Coronary artery (tissue), 2 donors: ENCODE measurements at regions not wholly inside any gene's neighbourhood (a gene's known extent, or its start where the extent isn't known, plus 50 kb on each side); places are given as distances from the start of the nearest gene placed in this dataset.
A peak's percentile ranks its signal among the peaks of the same experiment; 100 is the strongest.

ENCODE experiments used
- DNase-seq: peaks from one replicate; pipeline ENCODE4 v3.0.0-alpha.2; 2017; ENCODE audit warnings: low spot score
- H3K27ac ChIP-seq, 2 donors: fragments of 200-600 bp; sonication (generic); one replicate each; pipeline ENCODE4 v1.5.1; 2016 to 2019
- H3K4me3 ChIP-seq: fragments of 200-600 bp; sonication (generic); 2 replicates; pipeline ENCODE4 v1.5.1; 2016; ENCODE audit warnings: mild to moderate bottlenecking, moderate library complexity
- CTCF ChIP-seq: fragments of 200-600 bp; sonication (generic); IDR thresholded peaks from one replicate; pipeline ENCODE4 v1.5.1; 2019; ENCODE audit warnings: antibody characterized with exemption

GRCh38 chr4:81687471-81687870, 215.8 kb upstream of the RASGEF1B start:
- no peak for TF ChIP-seq CTCF
- Histone ChIP-seq H3K4me3 (no peak overlapping the region), H3K27ac (no peak overlapping the region)
- DNase-seq, result no peak

GRCh38 chr4:81685104-81685503, 213.4 kb upstream of the RASGEF1B start:
- H3K27ac ChIP-seq, result no peak overlapping the region
- no peak for TF ChIP-seq CTCF
- no peak for DNase-seq
- no peak overlapping the region for H3K4me3 ChIP-seq

- Histone ChIP-seq H3K27ac (peak overlapping the region in 1 of 2 donors; percentile 5), H3K4me3 (no peak overlapping the region)
- no peak for TF ChIP-seq CTCF
- DNase-seq, result no peak
Measured at GRCh38 chr4:81684352-81684751, 212.6 kb upstream of the RASGEF1B start.

DNA sequence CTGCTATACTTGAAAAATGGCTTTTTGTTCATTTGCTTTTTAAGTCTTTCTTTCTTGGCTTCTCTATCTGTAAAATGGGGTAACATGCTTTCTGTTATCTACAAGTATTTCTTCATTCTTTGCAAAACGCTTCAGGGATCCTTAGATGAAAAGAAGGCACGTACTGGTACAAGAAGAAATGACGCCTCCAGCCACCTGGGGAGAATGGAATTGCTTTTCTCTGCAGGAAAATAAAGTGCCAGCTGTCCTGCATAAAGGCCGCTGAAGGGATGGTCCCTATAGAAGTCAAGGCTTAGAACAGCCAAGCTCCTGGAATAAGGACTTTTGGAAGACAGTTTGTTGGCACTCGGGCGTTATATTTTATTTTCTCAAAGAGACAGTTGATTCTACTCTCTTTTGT, 210.8 kb upstream of the RASGEF1B start:
- H3K4me3 ChIP-seq, result no peak overlapping the region
- TF ChIP-seq CTCF, result no peak
- DNase-seq, result no peak

DNA sequence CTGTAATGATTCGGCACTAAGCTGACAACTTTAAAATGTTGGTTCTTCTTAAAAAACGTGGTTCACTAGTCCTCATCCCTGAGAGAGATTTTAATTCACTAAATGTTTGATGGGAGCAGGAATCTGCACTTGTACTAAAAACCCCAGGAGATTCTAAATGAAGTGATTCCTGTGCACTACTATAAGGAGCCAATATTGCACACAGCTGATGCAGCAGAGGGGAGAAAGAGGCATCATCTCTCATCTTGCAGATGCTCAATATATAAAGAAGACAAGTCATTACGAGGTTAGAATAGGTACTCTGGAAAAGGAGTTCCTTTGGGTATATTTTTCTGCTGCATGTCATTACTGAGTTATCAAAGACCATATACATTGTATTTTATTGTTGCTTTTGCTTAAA, 207.6 kb upstream of the RASGEF1B start:
- no peak for DNase-seq
- Histone ChIP-seq H3K27ac (no peak overlapping the region), H3K4me3 (no peak overlapping the region)
- TF ChIP-seq CTCF, result no peak

More for the DNA sequence above, 210.8 kb upstream of the RASGEF1B start:
- no peak overlapping the region for H3K27ac ChIP-seq

- no peak for TF ChIP-seq CTCF
- no peak for DNase-seq
- no peak overlapping the region for H3K4me3 ChIP-seq
- no peak overlapping the region for H3K27ac ChIP-seq
Measured at GRCh38 chr4:81678801-81679200, 207.1 kb upstream of the RASGEF1B start.

DNA sequence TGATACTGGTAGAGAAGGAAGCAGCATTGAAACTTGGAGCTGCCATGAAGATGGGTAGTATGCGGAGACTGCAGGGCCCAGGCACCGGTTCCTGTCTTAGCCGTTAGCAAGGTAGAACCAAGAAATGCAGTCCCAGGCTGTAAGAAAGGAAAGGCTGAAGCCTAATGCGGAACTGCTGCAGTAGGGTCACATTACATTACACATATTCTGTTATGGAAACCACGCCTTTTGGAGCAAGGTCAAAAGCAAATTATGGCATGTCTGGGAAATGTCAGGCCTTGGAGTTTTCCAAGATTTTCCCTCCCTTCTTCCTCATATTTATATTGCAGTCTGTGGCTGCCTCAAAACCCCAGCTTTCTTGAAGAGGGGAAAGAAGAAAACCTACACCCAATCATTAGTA, 204.8 kb upstream of the RASGEF1B start:
- DNase-seq, result no peak
- no peak overlapping the region for H3K4me3 ChIP-seq

More for the DNA sequence above, 204.8 kb upstream of the RASGEF1B start:
- H3K27ac ChIP-seq, result peak overlapping the region in 1 of 2 donors; percentile 24
- TF ChIP-seq CTCF, result no peak
